Middle frontal gyrus (tissue), 1 donor: ENCODE measurements at regions not wholly inside any gene's neighbourhood (a gene's known extent, or its start where the extent isn't known, plus 50 kb on each side); places are given as distances from the start of the nearest gene placed in this dataset.
"Not testable (repeated sequence)": the region's sequence is repeated elsewhere in the genome, so short reads cannot be mapped to it uniquely, and the experiment has no call there.

Source experiments
- DNase-seq: peaks from one replicate; pipeline ENCODE4 v3.0.0-alpha.2; 2015; ENCODE audit warnings: low spot score; ENCODE audit errors: extremely low spot score

- DNase-seq = no peak
Observed at GRCh38 chr5:74500110-74500917, 140.2 kb downstream of the ENC1 start.

GRCh38 chr5:74499256-74500050, 141.1 kb downstream of the ENC1 start:
- DNase-seq = no peak

GRCh38 chr5:74497706-74498105, 142.8 kb downstream of the ENC1 start:
- no peak for DNase-seq

- no peak for DNase-seq
Observed at GRCh38 chr5:74493411-74493810, 147.1 kb downstream of the ENC1 start.

GRCh38 chr5:74492230-74492629, 148.3 kb downstream of the ENC1 start:
- no peak for DNase-seq

- no peak for DNase-seq
Observed at GRCh38 chr5:74491586-74491985, 148.9 kb downstream of the ENC1 start.

GRCh38 chr5:74490814-74491213, 149.7 kb downstream of the ENC1 start:
- DNase-seq = no peak

GRCh38 chr5:74482990-74483389, 157.5 kb downstream of the ENC1 start:
- no peak for DNase-seq

GRCh38 chr5:74482523-74482922, 158.0 kb downstream of the ENC1 start:
- DNase-seq = no peak

GRCh38 chr5:74481357-74481756, 159.2 kb downstream of the ENC1 start:
- not testable (repeated sequence) for DNase-seq

GRCh38 chr5:74480201-74480600, 160.3 kb downstream of the ENC1 start:
- DNase-seq = no peak

GRCh38 chr5:74478328-74478727, 162.2 kb downstream of the ENC1 start:
- no peak for DNase-seq

- DNase-seq = no peak
Observed at GRCh38 chr5:74477761-74478160, 162.8 kb downstream of the ENC1 start.

- DNase-seq = no peak
Observed at GRCh38 chr5:74476819-74477453, 163.6 kb downstream of the ENC1 start.

- no peak for DNase-seq
Observed at GRCh38 chr5:74476046-74476818, 164.3 kb downstream of the ENC1 start.

GRCh38 chr5:74471875-74472274, 168.7 kb downstream of the ENC1 start:
- DNase-seq = no peak

- DNase-seq = no peak
Observed at GRCh38 chr5:74469234-74469994, 171.1 kb downstream of the ENC1 start.

GRCh38 chr5:74468421-74468820, 172.1 kb downstream of the ENC1 start:
- DNase-seq = no peak

GRCh38 chr5:74465724-74466123, 174.8 kb downstream of the ENC1 start:
- DNase-seq = no peak

GRCh38 chr5:74464512-74465209, 175.9 kb downstream of the ENC1 start:
- DNase-seq = no peak
